HG02571 (cell line): ENCODE measurements at regions not wholly inside any gene's neighbourhood (a gene's known extent, or its start where the extent isn't known, plus 50 kb on each side); places are given as distances from the start of the nearest gene placed in this dataset.

ENCODE experiments used
- ATAC-seq: cut with Tn5 transposase; IDR thresholded peaks from one replicate; pipeline ENCODE4 v1.9.1; 2021; ENCODE audit warnings: mild to moderate bottlenecking, moderate library complexity; ENCODE audit not compliant: unreplicated experiment

DNA sequence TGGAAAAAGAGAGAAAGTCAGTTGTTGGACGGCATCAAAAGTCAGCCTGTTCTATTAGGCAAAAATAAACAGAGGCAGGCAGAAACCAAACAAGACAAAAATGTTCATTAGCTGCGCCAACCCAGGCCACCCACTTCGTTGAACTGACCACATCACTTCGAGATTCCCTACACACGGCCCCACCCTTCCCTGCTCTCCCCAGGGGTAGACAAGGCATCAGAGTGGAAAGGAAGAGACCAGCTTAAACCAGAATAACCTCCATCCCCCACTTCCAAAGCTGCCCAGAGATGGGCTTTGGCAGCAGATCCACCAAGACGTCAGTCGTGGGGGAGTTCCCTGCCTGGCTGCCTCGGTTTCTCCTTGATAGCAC lies 204.6 kb upstream of the TSHZ3 start:
- ATAC-seq, result no peak

DNA sequence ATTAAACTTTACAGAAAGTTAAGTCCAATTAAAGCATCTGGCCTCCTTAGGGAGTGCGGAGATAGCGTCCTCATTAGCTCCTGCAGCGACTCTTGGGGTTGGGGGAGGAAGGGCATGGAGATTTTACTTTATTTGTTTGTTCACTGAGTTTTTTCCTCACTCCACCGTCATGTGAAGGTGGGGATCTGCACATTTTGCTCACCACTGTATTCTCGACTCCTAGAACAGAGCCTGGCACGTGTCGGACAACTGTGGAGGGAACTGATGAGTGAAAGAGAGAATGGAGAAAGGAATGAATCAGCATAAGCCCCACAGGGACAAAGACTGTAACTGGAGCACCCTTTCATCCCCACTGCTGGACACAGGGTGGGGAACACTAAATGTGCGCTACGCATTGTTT lies 205.1 kb upstream of the TSHZ3 start:
- ATAC-seq, result no peak

DNA sequence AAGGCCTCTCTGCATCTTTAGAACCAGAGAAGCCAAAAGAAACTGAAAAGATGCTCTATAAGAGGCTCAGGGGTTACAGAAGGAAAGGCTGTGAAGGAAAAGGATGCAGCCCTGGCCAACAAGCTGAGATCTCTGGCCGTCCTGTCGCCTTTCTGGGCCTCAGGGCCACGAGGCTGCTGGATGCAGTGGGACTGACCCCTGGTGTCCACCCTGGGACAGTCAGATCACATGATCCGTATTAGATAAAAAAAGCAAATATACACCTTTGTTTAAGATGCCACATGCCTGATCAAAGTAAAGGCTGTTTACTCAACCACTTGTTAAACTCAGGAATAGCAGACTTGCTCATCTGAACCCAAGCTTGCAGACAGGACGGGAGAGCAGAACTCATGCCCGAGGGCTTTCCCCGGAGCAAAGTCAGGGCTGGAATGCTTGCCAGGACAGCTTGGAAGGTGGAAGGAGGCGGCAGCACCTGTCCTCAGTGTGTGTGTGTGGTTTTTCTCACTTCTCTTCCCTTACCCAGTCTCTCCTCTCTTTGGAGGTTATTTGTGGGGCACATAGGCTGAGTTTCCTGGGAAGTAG lies 206.5 kb upstream of the TSHZ3 start:
- no peak for ATAC-seq

DNA sequence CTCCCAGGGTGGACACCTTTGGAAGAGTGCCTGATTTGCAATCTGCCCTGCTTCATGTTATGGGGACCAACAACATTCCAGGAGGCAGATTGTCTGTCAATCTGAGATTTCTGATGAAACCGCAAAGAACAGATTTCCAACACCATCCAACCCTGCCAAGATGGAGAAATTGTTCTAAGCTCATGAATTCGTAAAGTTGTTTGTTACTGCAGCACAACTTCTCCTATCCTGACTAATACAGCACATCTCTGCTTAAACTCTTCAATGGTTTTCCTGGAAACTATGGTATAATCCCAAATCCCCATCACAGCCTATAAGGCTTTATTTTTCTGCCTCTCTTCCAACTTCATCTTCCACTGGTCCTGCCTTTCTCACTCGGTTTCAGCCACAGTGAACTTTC lies 210.3 kb upstream of the TSHZ3 start:
- no peak for ATAC-seq

DNA sequence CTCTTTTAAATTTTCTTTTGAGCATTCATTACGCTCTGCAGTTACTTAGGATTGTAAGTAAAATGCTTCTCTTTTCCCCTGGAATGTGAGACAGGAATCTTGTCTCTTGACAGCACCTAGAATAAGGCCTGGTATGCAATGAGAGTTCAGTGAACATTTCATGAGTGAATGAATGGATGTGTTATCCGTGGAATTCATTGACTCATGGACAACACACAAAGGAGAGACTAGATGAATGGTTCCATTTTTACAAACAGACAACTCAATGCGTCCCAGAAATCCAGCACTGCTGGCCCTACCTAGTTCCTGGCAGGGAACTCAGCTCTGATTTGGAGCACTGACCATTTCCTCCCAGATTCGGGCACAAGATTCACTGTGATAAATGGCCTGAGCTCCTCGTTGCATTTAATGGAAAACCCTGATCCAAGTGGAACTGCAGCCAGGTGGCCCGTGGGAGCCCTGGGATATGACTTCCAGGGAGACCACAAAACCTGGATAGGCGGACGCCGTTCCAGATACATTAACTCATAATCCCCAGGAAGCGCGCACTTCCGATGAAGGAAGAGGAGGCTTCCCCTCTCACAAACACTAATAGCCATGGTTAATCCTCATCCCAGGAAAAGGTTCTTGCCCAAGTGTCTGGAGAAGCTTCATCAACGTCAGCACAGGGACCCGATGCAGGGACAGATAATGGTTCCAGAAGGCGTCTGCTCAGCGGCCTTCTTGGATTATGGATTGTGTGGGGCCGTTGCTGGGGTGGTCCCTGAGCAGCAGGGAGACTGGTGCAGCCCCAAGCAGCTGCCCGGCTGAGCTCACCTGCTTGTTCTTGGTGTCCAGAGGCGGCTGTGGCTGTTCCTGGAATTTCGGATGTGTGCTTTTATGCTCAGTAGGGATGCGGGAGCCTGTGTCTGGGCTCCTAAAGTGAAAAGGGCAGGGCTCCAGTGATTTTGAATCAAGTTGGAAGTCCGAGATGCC lies 211.1 kb upstream of the TSHZ3 start:
- ATAC-seq, result no peak

DNA sequence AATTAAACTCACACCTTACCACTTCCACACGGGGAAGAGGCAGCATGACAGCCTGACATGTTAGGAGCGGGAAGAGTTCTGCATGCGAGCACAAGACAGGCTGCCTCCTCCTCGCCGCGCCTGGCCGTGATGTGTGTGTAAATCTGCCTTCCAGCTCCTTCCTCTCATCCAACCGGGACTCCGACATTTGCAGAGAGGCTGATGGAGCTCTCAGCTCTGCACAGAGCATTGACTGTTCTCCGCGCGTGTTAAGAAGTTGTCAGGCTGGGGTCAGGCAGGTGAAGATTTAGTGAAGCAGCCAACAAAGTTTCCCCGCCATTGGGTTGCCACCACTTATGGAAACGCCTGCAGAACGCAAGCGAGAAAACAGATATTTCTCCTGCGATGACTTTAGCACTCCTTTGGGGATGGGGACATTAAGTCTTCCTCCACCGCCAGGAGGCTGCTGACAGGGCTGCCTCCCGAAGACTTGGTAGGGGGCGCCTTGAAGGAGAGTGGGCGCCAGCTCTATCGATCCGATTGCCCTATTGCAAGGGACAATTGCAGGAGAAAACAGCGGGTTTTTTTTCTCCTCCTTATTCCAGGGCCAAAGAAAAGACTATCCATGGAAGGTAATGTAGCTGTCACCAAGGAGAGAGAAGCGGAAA lies 213.9 kb upstream of the TSHZ3 start:
- ATAC-seq, result no peak

DNA sequence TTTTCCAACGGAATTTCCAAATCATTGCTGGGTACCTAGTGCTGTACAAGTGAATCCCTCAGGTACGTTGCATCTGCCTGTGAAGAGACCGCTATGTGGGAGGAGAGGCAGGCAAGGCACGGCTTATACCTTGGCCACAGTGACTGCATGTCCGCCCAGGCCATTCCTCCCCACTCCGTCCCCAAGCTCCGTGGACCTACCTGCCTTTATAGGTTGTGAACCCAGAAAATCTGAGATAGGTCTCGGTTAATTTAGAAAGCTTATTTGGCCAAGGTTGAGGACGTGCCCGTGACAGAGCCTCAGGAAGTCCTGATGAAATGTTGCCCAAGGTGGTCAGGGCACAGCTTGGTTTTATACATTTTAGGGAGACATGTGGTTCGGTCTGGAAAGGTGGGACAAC lies 218.5 kb upstream of the TSHZ3 start:
- no peak for ATAC-seq

DNA sequence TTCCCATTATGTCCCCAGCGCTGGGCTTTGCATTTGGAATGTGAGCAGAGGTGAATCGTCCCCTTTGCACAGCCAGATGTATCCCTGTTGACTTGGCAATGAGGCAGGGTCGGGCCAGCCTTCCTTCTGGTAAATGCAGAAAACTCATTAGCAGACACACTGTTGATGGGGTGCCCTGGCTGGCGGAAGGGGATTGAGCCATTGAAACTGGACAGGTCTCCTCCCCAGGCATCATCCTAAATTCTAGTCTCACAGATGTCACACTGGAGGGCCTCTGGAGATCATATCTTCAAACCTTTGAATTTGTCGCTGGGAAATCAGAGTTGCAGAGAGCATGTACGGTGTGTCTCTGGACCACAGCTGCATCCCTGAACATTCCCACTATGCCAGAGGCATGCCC lies 219.5 kb upstream of the TSHZ3 start:
- no peak for ATAC-seq

DNA sequence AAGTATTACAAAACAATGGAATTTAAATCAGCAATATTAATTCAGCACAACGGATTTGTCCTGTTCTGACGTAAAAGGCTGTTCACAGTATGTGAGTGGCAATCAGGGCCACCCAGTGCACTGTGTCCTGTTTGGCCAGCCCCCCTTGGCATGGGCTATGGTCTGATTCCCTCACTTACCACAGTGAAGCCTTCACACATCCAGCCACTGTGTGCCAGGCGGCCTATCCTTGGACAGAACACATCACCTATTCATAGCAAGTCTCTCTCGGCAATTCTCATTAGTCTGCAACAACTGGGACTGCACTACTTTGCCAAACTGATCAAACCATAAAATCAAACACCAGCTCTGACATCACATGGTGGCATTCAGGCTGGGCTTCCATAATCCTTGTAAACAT lies 221.5 kb upstream of the TSHZ3 start:
- ATAC-seq, result no peak

DNA sequence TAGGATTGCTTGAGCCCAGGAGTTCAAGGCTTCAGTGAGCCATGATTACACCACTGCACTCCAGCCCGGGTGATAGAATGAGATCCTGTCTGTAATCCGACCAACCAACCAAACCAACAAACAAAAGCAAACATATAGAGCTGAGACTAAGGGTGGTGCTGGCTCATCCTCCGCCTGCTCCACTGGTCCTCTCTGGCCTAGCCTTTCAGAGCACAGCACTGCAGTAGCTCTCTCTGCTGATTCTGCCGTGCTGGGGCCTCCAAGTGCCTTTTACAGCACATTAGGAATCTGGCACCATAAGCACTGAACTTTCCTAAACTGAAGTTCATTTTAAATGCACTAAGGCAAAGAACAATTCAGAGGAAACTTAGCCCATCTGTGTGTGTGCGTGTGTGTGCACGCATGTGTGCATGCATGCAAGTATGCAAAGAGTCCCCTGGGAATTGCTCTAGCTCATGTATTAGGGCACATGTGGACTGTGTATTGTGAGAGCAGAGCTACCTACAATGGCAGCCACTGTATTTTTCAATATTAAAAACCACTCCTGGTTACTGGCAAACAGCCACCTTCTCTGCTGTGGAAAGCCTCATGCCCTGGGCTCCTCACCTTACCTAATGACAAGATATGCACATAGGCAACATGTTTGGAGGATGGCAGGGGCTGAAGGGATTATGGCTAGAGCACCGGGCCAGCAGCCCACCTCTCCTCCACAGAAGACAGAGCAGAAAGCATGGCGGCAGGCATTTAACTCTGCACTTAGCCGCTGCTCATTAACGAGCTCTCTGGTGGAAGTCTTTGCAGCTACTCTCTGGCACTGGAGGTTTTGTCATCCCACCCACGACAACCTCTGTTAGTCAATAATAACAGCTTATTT lies 223.1 kb upstream of the TSHZ3 start:
- ATAC-seq, result no peak

DNA sequence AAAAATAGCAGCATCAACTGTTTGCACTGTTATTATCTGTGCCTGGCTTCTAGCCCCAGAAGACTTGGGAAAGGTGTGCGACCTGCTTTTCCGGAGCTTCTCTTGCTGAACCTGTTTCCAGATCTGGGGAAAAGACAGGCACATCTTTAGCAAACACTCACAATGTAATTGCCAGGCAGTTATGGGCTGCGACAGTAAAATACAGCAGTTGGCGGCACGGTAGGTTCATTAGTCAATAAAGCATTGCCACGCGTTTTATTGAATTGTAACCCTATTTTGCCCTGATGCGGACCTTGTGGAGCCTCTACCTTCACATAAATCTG lies 223.7 kb upstream of the TSHZ3 start:
- ATAC-seq, result no peak

DNA sequence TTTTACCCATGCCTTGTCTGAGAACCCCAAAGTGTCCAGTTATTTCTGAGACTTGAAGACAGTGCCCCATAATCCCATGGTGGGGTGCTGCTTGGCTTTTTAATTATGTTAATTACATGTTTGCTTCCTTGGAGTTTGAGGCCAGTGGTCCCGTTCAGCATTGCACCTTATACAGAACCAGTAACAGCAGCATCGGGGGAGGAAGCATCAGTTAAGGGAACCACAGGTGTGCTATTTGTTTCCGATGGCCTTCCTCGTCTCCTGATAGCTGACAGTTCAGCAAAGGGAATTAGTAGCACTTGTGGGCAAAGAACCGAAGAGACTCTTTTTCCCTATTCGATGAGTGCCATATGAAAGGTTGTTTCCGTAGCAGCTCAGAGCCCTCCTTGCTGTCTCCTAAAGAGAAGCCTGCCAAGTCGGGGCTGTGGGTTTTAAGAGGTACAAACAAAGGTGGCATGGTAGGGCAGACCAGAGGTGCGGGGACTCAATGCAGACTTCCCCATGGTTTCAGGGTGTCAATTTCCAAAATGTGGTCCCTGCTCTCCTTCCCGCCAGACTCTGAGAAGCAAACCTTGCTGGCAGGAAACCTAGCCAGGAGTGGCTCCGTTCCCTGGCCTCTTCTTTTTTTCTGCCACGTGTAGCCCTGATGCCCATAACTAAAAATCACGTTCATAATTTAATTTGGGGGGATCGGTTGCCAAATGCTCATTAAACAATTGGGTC lies 225.2 kb upstream of the TSHZ3 start:
- ATAC-seq, result no peak

DNA sequence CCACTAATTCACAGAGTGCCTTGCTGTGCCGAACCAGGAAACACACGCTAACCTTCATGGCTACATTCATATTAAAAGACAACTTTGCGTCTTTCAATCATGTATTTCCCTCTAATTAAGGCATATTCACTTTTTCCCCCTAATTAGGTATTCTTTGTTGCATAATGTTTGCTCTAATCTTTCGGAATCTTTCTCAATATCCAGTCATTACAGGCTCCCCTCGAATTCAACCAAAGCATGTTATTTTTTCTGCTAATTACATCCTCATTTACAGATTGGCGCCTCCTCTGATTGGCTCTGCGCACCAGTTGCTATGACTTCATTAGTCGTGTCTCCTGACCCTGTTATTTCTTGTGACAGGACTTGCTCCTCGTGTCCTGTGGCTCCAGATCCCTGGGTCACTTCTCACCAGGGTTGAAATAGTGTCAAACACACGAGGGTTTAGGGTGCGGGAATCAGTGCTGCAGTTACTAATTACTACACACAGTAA lies 226.7 kb upstream of the TSHZ3 start:
- ATAC-seq, result no peak

DNA sequence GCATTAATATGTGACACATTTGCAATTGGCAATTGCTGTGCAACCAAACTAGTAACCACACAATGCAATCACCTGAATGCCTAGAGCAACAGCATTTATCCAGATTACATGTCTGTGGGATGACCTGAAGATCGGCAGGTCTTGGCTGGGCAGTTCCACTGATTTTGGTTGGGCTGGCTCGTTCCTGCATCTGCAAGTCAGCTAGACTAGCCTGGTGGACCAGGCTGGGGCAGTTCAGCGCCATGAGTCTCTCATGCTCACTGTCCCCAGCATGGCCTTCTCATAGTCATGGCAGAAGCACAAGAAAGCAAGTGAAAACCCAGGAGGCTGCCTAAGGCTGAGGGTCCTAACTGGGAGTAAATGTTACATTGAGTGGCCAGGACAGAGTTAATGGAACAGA lies 229.1 kb upstream of the TSHZ3 start:
- ATAC-seq, result no peak

DNA sequence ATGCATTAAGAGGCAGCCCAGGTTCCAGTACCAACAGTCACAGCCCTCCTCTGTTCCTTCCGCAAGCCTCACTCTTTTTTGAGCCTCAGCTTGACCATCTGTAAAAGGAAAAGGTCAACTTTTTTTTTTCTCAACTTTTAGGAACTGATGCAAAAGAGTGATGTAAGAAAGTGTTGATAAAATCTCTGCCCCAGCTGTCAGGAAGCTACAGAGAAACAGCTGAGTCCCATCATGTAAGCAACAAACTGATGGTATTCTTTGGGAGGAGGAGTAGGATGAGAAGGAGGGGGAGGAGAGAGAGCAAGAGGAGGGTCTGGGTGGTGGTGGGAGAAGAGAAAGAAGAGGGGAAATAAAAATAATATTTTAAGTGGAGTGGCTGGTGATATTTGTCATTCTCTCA lies 233.9 kb upstream of the TSHZ3 start:
- no peak for ATAC-seq

DNA sequence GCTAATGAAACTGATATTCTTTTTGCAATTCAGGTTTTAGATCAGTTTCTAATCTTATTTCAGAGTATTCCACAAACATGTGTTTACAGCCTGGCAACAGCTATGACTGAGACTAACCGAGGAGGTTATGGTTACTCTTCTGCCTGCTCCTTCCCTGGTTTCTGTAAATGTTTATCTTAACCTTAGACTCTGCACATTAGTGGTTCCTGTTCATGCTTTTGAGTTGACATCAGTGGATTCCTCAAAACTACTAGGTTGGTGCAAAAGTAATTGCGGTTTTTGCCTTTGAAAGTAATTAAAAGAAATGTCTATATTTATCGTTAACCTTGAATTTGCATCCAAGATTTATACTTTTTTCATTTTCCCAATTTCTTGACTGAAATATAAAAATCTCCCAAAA lies 237.0 kb upstream of the TSHZ3 start:
- ATAC-seq, result no peak

DNA sequence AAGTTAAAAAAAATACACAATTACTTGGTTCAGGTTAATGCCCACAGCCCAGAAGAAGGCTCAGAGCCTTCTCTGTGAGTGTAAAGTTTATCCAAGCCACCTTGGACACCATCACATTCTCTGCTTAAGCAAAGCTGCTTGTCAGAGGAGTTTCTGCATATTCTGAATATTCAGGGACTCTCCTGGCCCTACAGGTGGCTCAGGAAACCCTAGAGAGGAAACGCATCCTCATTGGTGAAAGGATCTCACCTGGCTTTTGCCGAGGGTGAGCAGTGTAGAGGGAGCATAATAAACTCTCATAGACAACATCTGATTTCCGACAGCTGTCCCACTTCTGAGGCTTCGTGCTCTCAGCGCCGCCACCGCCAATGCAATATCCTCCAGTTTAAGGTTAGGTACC lies 239.9 kb upstream of the TSHZ3 start:
- no peak for ATAC-seq

DNA sequence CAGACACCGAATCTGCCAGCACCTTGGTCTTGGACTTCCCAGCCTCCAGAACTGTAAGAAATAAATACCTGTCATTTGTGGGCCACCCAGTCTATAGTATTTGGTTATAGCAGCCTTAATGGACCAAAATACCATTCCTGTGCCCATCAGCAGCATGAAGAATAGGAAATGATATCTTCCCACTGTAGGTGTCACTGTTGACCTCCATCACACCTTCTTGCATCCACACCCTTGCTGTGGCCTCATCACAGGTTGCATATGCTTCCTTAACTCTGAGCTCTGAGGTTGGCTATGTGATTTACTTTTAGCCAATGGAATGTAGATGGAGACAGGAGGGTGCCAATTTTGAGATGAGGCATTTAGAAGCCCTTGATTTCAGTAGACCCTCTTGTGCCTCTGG lies 242.0 kb upstream of the TSHZ3 start:
- ATAC-seq, result no peak

DNA sequence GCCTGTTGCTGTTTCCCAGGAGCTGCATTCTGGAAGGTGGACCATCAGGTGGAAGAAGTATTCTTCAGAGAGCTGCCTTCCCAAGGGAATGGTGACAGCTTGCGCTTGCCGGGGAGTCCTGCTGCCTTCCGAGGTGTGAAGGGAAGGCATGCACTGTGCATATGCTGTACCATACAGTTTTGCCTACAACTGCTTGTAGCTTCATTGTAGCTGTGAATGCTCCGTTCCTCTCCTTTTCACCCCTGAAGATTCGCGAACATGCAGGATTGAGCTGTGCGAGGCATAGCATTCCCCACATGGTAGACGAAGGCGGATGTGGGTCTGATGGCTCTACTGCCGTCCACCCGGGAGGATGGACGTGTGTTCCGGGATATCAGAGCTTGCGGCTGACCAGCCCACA lies 243.2 kb upstream of the TSHZ3 start:
- no peak for ATAC-seq

DNA sequence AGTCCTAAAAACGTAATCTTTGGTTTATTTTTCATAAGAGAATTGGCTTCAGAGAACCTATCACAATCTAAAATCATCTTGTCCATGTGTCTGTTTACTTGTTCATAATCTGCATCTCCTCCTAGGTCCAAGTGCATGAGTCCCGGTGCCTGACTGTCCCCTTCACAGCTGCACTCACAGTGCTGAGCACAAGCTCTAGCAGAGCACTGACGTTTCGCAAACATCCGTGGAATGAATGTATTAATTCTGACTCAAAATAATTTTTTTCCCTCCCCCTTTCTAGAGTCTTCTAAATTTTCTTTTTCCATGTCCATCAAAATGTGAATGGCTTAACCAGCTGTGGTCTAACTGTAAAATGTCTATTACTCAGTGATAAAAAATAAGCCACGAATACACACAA lies 245.5 kb upstream of the TSHZ3 start:
- ATAC-seq, result no peak

DNA sequence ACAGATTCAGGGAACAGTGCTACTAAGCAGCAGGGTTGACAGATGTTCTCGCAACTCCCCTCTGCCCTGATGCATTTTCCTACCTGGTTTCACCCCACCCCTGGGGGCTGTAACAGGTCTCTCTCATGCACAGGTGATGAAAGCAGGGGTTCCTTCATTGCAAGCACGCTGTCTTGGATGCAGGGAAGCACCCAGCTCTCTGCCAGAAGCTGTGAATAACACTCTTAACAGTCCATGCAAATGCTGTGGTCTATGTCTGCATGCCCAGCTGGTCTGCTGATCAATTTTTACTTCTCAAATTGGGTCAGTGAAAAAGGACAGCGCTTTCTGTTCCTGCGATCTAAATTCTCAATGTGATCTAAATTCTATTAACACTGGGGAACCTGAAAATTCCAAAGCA lies 246.3 kb upstream of the TSHZ3 start:
- no peak for ATAC-seq
